H7 (cell line): ENCODE measurements at regions not wholly inside any gene's neighbourhood (a gene's known extent, or its start where the extent isn't known, plus 50 kb on each side); places are given as distances from the start of the nearest gene placed in this dataset.

Experiments used
- DNase-seq: peaks from one replicate; pipeline ENCODE4 v3.0.0; 2012
- H3K27me3 ChIP-seq: 2 replicates; pipeline ENCODE4 v1.6.0; 2011; ENCODE audit warnings: mild to moderate bottlenecking, low read length; ENCODE audit not compliant: control insufficient read depth, insufficient read depth
- H3K36me3 ChIP-seq: replicated peaks from 2 replicates; pipeline ENCODE4 v1.5.1; 2011; ENCODE audit warnings: low read length; ENCODE audit not compliant: control insufficient read depth, insufficient read depth
- H3K4me3 ChIP-seq: 2 replicates; pipeline ENCODE4 v1.5.1; 2011; ENCODE audit warnings: low read depth, mild to moderate bottlenecking, control low read depth, low read length, moderate library complexity; ENCODE audit not compliant: insufficient read depth

DNA sequence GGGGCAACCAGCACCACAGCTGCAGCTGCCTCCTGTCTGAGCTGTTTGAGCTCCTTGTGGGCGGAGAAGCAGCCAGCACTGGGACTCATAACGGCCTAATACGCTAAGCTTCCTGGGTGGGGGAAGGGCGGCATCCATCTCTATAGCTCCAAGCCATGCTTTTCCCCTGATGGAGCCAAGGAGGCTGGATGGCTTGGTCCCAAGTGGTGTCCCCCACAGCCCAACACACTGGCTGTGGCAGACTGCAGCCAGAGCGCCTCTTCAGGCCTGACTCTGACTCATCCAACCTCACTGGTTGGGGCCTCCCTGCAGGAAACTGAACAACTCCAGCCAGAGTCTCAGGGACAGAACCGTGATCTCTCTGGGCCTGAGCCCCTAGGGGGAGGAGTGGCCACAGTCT is 537.3 kb downstream of the SUCLA2 start:
- Histone ChIP-seq H3K4me3 (no peak overlapping the region), H3K27me3 (no peaks in the 10 kb centered on the region), H3K36me3 (no peaks in the 10 kb centered on the region)
- DNase-seq: no peak

GRCh38 chr13:47463002-47463401 is 538.1 kb downstream of the SUCLA2 start:
- H3K36me3 ChIP-seq: no peaks in the 10 kb centered on the region
- no peak for DNase-seq
- H3K4me3 ChIP-seq: no peak overlapping the region
- no peaks in the 10 kb centered on the region for H3K27me3 ChIP-seq

GRCh38 chr13:47461816-47462215 is 539.3 kb downstream of the SUCLA2 start:
- H3K4me3 ChIP-seq: no peak overlapping the region
- no peaks in the 10 kb centered on the region for H3K36me3 ChIP-seq
- H3K27me3 ChIP-seq: no peaks in the 10 kb centered on the region
- DNase-seq: no peak

DNA sequence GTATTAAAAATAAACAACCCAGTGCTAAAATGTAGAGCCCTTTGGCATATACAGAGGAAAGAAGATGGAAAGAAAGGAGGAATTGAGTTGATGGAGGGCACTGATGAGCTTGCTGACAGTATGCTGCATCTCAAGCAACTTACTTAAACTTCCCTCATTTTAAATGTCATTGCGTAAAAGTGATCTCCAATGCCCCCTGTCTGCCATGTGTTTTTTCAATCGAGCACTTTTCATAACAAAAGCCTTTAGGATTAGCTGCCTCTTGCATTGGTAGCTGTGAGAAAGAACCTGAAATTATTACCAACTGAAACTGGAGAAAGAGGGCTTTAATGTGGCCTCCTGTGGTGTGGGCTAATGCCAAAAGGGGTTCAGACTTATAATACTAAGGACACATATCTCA is 541.6 kb downstream of the SUCLA2 start:
- H3K4me3 ChIP-seq: no peak overlapping the region

GRCh38 chr13:47457626-47458025 is 543.4 kb downstream of the SUCLA2 start:
- no peak for DNase-seq
- H3K27me3 ChIP-seq: no peaks in the 10 kb centered on the region
- H3K4me3 ChIP-seq: no peak overlapping the region
- no peaks in the 10 kb centered on the region for H3K36me3 ChIP-seq

More for the DNA sequence above, 541.6 kb downstream of the SUCLA2 start:
- H3K36me3 ChIP-seq: no peaks in the 10 kb centered on the region
- peak; percentile 31 for DNase-seq
- no peaks in the 10 kb centered on the region for H3K27me3 ChIP-seq

GRCh38 chr13:47455626-47456025 is 545.4 kb downstream of the SUCLA2 start:
- no peaks in the 10 kb centered on the region for H3K36me3 ChIP-seq
- H3K27me3 ChIP-seq: no peaks in the 10 kb centered on the region
- no peak overlapping the region for H3K4me3 ChIP-seq
- peak; percentile 15 for DNase-seq

- no peaks in the 10 kb centered on the region for H3K36me3 ChIP-seq
- no peaks in the 10 kb centered on the region for H3K27me3 ChIP-seq
- no peak overlapping the region for H3K4me3 ChIP-seq
- DNase-seq: no peak
Observed at GRCh38 chr13:47454986-47455385, 546.1 kb downstream of the SUCLA2 start.

DNA sequence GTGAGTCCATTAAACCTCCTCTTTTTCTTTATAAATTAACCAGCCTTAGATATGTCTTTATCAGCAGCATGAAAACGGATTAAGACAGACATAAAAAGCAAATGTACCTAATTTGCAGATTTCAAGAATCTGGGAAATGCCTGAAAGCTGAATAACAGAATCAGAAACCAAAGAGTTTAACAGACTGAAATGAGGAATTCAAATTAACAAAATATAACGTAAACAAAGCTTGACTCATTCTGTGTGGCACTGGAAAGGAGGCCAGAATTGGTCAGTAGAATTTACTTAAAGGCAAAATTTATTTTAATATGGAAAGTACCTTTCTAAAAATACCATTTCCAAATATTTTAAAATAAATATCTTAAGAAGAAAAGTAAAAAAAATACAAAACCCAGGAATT is 540.6 kb upstream of the HTR2A start:
- Histone ChIP-seq H3K27me3 (no peaks in the 10 kb centered on the region), H3K4me3 (no peak overlapping the region), H3K36me3 (no peaks in the 10 kb centered on the region)
- no peak for DNase-seq

- Histone ChIP-seq H3K27me3 (no peaks in the 10 kb centered on the region), H3K4me3 (no peak overlapping the region), H3K36me3 (no peaks in the 10 kb centered on the region)
- DNase-seq: no peak
Observed at GRCh38 chr13:47433461-47434005, 536.7 kb upstream of the HTR2A start.

DNA sequence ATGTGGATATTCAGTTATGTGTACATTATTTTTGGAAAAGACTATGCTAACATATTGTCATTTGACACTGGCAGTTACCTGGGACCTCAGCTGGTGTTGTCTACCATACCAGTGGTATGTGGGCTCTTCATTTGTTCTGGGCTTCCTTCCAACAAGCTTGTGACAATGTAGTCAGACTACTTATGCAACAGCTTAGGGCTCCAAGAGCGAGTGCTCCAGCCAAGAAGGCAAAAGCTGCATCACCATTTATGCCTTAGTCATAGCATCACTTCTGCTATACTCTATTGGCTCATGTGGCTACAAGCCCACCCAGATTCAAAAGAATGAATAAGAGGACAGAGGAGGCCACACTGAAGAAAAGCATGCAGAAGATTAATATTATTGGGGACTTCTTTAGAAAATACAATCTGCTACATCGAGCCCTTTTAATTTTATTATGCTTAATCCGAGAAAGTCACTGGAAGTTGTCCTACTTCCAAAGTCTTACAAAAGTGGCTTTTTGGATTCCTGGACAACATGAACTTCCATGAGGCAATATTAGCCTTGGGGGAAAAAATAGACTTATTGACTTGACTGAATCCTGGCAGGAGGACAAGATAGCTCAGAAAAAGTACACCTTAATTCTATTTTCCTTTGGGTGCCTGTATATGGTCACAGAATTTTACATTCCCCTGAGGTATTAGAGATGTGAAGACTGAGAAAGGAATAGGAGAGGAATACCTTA is 529.4 kb upstream of the HTR2A start:
- no peak for DNase-seq
- H3K36me3 ChIP-seq: no peaks in the 10 kb centered on the region
- no peaks in the 10 kb centered on the region for H3K27me3 ChIP-seq
- no peak overlapping the region for H3K4me3 ChIP-seq

DNA sequence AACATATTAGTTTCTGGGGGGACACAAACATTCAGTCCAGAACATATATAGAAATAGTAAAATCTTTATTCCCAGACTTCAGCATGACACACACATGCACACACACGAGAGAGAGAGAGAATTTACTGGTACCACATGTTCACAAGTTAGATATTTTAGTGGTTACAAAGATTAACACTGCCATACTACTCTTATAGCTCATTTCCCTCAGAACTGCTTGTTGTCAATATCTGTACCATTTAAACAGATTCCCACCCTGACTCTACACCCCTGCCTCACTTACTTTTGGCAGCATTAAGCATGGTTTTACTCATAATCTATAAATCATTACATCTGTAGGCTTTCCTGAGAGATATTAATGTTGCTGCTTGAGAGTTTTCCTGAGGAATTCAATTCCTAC is 524.7 kb upstream of the HTR2A start:
- no peaks in the 10 kb centered on the region for H3K27me3 ChIP-seq
- DNase-seq: no peak
- no peak overlapping the region for H3K4me3 ChIP-seq
- H3K36me3 ChIP-seq: no peaks in the 10 kb centered on the region

DNA sequence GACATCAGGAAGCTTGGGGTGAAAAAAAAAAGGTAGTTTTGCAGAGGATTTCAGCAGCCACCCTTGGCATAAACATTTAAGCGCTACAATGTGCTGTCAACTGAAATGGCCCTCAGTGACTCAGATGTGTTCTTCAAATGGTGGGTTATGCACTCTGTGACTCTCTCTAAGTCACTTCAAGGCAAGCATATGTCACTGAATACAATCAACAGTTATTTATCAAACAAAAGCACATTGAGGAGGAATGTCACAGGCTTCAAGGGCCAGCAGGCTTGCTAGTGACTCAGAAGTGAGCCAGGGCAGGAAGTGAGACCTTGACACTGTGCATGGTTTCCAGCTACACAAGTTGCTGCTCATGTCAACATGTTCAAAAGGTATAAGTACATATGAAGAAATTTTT is 523.7 kb upstream of the HTR2A start:
- no peak for DNase-seq
- no peaks in the 10 kb centered on the region for H3K36me3 ChIP-seq
- no peak overlapping the region for H3K4me3 ChIP-seq
- no peaks in the 10 kb centered on the region for H3K27me3 ChIP-seq

- H3K36me3 ChIP-seq: no peaks in the 10 kb centered on the region
- no peak for DNase-seq
- no peak overlapping the region for H3K4me3 ChIP-seq
- no peaks in the 10 kb centered on the region for H3K27me3 ChIP-seq
Observed at GRCh38 chr13:47420020-47420419, 523.2 kb upstream of the HTR2A start.

DNA sequence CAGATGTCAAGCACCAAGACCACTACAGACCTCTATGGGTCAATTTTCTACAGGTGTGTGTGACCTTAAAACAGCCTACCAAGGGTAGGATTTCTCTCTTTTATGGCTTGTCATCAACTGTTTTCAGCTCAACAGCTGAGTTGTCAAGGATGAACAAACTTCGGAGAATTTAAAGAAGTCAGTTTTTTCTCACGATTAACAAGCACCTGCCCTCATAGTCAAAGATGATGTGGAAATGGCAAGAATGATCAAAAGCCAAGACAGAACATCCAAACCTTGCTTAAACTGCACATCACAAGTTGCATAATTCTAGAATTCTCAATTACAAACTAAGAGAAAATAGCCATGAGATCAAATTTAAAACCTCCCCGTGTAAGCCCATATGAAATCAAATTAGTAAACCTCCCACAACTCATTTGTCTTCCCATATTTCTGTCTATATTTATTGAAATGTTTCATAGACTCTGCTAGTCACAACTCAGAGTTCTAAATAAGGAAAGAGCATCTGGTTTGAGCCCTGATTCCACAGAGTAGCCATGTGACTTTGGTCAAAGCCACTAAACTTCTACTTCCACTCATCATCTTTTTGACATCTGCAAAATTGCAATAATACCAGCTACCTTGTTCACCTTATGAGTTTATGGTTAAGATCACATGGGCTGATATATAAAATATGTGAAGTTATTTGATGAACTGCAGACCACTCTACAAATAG is 521.5 kb upstream of the HTR2A start:
- H3K4me3 ChIP-seq: no peak overlapping the region
- H3K36me3 ChIP-seq: no peaks in the 10 kb centered on the region
- no peaks in the 10 kb centered on the region for H3K27me3 ChIP-seq
- DNase-seq: no peak

DNA sequence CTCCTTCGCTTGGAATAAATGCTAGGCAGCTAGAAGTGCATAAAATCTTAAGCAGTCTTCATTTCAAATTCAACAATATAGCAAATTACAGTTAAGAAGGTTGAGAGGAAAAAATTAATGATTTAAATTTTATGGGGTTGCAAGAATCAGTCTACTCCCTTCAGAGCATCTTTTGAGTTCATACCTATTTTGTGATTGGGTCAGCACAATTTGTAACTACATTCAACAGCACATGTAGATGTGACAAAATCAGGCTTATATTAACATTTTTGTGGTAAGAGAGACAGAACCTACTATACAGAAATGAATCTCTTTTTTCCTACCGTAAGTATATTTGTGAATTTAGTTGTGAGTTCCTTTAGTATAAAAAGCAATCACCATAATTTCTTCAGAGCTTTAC is 520.6 kb upstream of the HTR2A start:
- H3K27me3 ChIP-seq: no peaks in the 10 kb centered on the region
- no peak for DNase-seq

More for the DNA sequence above, 520.6 kb upstream of the HTR2A start:
- H3K36me3 ChIP-seq: no peaks in the 10 kb centered on the region
- no peak overlapping the region for H3K4me3 ChIP-seq
